Panc1 (cell line): ENCODE measurements at regions not wholly inside any gene's neighbourhood (a gene's known extent, or its start where the extent isn't known, plus 50 kb on each side); places are given as distances from the start of the nearest gene placed in this dataset.
"Not testable (repeated sequence)": the region's sequence is repeated elsewhere in the genome, so short reads cannot be mapped to it uniquely, and the experiment has no call there.

Source experiments
- ATAC-seq: fragments of 200-7000 bp; cut with Tn5 transposase; 2 replicates; pipeline ENCODE4 v1.9.1; 2020; ENCODE audit warnings: mild to moderate bottlenecking, moderate library complexity
- BruUV-seq: library from RNA; stranded (reverse); fragments of 400-500 nt; replicated peaks from 2 replicates; lab custom pipeline; 2021; lab: Mats Ljungman, UMichigan
- CTCF ChIA-PET: fragments of 300-600 bp; sonication (Branson Sonifier 250); formaldehyde crosslinking; loops from one replicate; lab custom pipeline; 2022; ENCODE audit warnings: antibody characterized with exemption; lab: Charles Lee
- POLR2A ChIA-PET: fragments of 300-600 bp; sonication (Branson Sonifier 250); formaldehyde crosslinking; loops from one replicate; lab custom pipeline; 2022; ENCODE audit warnings: antibody characterized with exemption; lab: Charles Lee
- DNase-seq: peaks from one replicate; pipeline ENCODE4 v3.0.0-alpha.2; 2010; ENCODE audit warnings: low read depth, low spot score
- H3K27ac ChIP-seq: 2 replicates; pipeline ENCODE4 v1.5.1; 2011; ENCODE audit warnings: mild to moderate bottlenecking, low read length, inconsistent platforms
- H3K27me3 ChIP-seq: fragments of 200-500 bp; sonication (Bioruptor generic); 2 replicates; pipeline ENCODE4 v1.6.0; 2014; ENCODE audit warnings: low read length, inconsistent platforms; ENCODE audit not compliant: control insufficient read depth, insufficient read depth
- H3K36me3 ChIP-seq: fragments of 200-500 bp; sonication (Bioruptor generic); 2 replicates; pipeline ENCODE4 v1.5.1; 2014; ENCODE audit warnings: inconsistent platforms, mild to moderate bottlenecking, low read length, moderate library complexity; ENCODE audit not compliant: control insufficient read depth, insufficient read depth
- H3K4me1 ChIP-seq: 2 replicates; pipeline ENCODE4 v1.5.1; 2011; ENCODE audit warnings: inconsistent platforms, mild to moderate bottlenecking, low read length, moderate library complexity; ENCODE audit not compliant: control insufficient read depth, insufficient read depth
- H3K4me3 ChIP-seq, 2 experiments: 2 replicates each; pipeline ENCODE4 v1.5.1; 2011 to 2012; ENCODE audit warnings: low read depth in 2 of 2, low read length in 2 of 2, mild to moderate bottlenecking in 2 of 2, inconsistent platforms in 1 of 2, moderate library complexity in 1 of 2
- H3K9me3 ChIP-seq: fragments of 200-500 bp; sonication (Bioruptor generic); 2 replicates; pipeline ENCODE4 v1.5.1; 2014; ENCODE audit warnings: low read depth, mild to moderate bottlenecking, inconsistent platforms, low read length, moderate library complexity; ENCODE audit not compliant: control insufficient read depth, insufficient read depth
- CTCF ChIP-seq: fragments of 450-650 bp; IDR thresholded peaks from 2 replicates; pipeline ENCODE4 v1.5.1; 2017; ENCODE audit warnings: mild to moderate bottlenecking
- POLR2AphosphoS5 ChIP-seq: IDR thresholded peaks from 2 replicates; pipeline ENCODE4 v1.6.1; 2012; ENCODE audit warnings: mild to moderate bottlenecking, low read depth, low read length, moderate library complexity
- REST ChIP-seq, 2 experiments: IDR thresholded peaks; 2 replicates each; pipeline ENCODE4 v1.6.1; 2011 to 2012; ENCODE audit warnings: low read depth in 2 of 2, control low read depth in 1 of 2, low read length in 1 of 2, mild to moderate bottlenecking in 1 of 2, moderate library complexity in 1 of 2; ENCODE audit not compliant: insufficient read depth in 1 of 2
- SIN3A ChIP-seq: IDR thresholded peaks from 2 replicates; pipeline ENCODE4 v1.6.1; 2012; ENCODE audit warnings: low read depth, mild to moderate bottlenecking, low read length, moderate library complexity, borderline replicate concordance; ENCODE audit not compliant: insufficient read depth
- TCF7L2 ChIP-seq: IDR thresholded peaks from 2 replicates; pipeline ENCODE4 v1.6.1; 2011; ENCODE audit warnings: mild to moderate bottlenecking, low read depth, low read length, inconsistent platforms
- in situ Hi-C: cut with HindIII; loops from 2 replicates; pipeline ENCODE4 v1.10.0; 2016; ENCODE audit warnings: low sequenced_read_pairs, low pct_unique_long_range_greater_than_20kb
- intact Hi-C: fragments of 100-400 bp; cut with micrococcal nuclease; formaldehyde crosslinking; loops from one replicate; pipeline ENCODE4 v1.10.0; 2022; ENCODE audit not compliant: unreplicated experiment

GRCh38 chr1:112144733-112145426 is 155.4 kb upstream of the KCND3 start:
- in situ Hi-C loops (no loop called here), intact Hi-C loops (no loop called here)
- POLR2A ChIA-PET, result no interaction called here
- Histone ChIP-seq H3K4me3 (no peak overlapping the region), H3K9me3 (no peaks in the 10 kb centered on the region), H3K27me3 (no peaks in the 10 kb centered on the region), H3K27ac (no peak overlapping the region), H3K36me3 (no peaks in the 10 kb centered on the region), H3K4me1 (no peaks in the 10 kb centered on the region)
- TF ChIP-seq SIN3A (no peak), TCF7L2 (no peak), CTCF (no peak), POLR2AphosphoS5 (no peak), REST (IDR thresholded peaks at IDR 0.05; ENCODE audit: insufficient read depth in 1 of 2, low read depth in 2 of 2, low read length in 1 of 2) (no peak)
- DNase-seq (no peak), ATAC-seq (no peak)
- CTCF ChIA-PET, result no interaction called here
- no TSS peak for BruUV-seq

GRCh38 chr1:112146201-112146715 is 156.8 kb upstream of the KCND3 start:
- POLR2A ChIA-PET, result no interaction called here
- no TSS peak for BruUV-seq
- CTCF ChIA-PET, result no interaction called here
- no peak for DNase-seq
- TF ChIP-seq REST (IDR thresholded peaks at IDR 0.05; ENCODE audit: insufficient read depth in 1 of 2, low read depth in 2 of 2, low read length in 1 of 2) (no peak), SIN3A (no peak), TCF7L2 (no peak), POLR2AphosphoS5 (no peak), CTCF (no peak)
- in situ Hi-C loops, result no loop called here
- no peak for ATAC-seq
- H3K4me1 ChIP-seq, result no peaks in the 10 kb centered on the region
- intact Hi-C loops, result no loop called here
- no peaks in the 10 kb centered on the region for H3K36me3 ChIP-seq
- no peak overlapping the region for H3K27ac ChIP-seq
- no peaks in the 10 kb centered on the region for H3K27me3 ChIP-seq
- H3K9me3 ChIP-seq, result no peaks in the 10 kb centered on the region
- H3K4me3 ChIP-seq, result no peak overlapping the region

- H3K27me3 ChIP-seq, DNase-seq, intact Hi-C loops, H3K4me3 ChIP-seq, H3K4me1 ChIP-seq, H3K36me3 ChIP-seq, CTCF ChIA-PET, POLR2A ChIA-PET, ATAC-seq, H3K27ac ChIP-seq, H3K9me3 ChIP-seq, in situ Hi-C loops, BruUV-seq: not testable (repeated sequence)
These were observed 170.7 kb upstream of the KCND3 start for GRCh38 chr1:112160214-112160613.
